Breast epithelium (tissue), 4 donors: ENCODE measurements at regions not wholly inside any gene's neighbourhood (a gene's known extent, or its start where the extent isn't known, plus 50 kb on each side); places are given as distances from the start of the nearest gene placed in this dataset.
"Not testable (repeated sequence)": the region's sequence is repeated elsewhere in the genome, so short reads cannot be mapped to it uniquely, and the experiment has no call there.

Source experiments
- DNase-seq, 2 donors: peaks; one replicate each; pipeline ENCODE4 v3.0.0-alpha.2; 2019; ENCODE audit warnings: low spot score in 2 of 2
- H3K27ac ChIP-seq, 2 donors: fragments of 200-600 bp; sonication (generic) in 1 of 2; one replicate each; pipeline ENCODE4 v1.5.1; 2016 to 2019; ENCODE audit warnings: mild to moderate bottlenecking in 1 of 2
- H3K27me3 ChIP-seq, 2 donors: fragments of 200-600 bp; sonication (generic) in 1 of 2; one replicate each; pipeline versions ENCODE4 v1.5.1 to v1.6.0; 2017 to 2019; ENCODE audit warnings: control low read depth in 1 of 2, mild to moderate bottlenecking in 1 of 2
- H3K36me3 ChIP-seq: fragments of 200-600 bp; one replicate; pipeline ENCODE4 v1.5.1; 2019
- H3K4me1 ChIP-seq, 2 donors: fragments of 200-600 bp; sonication (generic); one replicate each; pipeline ENCODE4 v1.5.1; 2016 to 2019; ENCODE audit warnings: control low read depth in 1 of 2
- H3K4me3 ChIP-seq, 3 donors: fragments of 200-600 bp; sonication (generic); 1 replicate in 2 of 3; 2 replicates in 1 of 3; pipeline ENCODE4 v1.5.1; 2016 to 2019; ENCODE audit warnings: mild to moderate bottlenecking in 3 of 3, moderate library complexity in 2 of 3
- H3K9me3 ChIP-seq, 2 donors: fragments of 200-600 bp; sonication (generic) in 1 of 2; one replicate each; pipeline ENCODE4 v1.5.1; 2016 to 2019; ENCODE audit warnings: control low read depth in 1 of 2
- CTCF ChIP-seq, 3 donors: fragments of 450-650 bp; IDR thresholded peaks; one replicate each; pipeline ENCODE4 v1.5.1; 2016 to 2017; ENCODE audit warnings: antibody characterized with exemption in 3 of 3, mild to moderate bottlenecking in 3 of 3, moderate library complexity in 3 of 3
- POLR2A ChIP-seq: fragments of 450-650 bp; IDR thresholded peaks from one replicate; pipeline ENCODE4 v1.6.1; 2016; ENCODE audit warnings: antibody characterized with exemption, mild to moderate bottlenecking, moderate library complexity
- POLR2AphosphoS5 ChIP-seq, 3 donors: sonication (generic); formaldehyde crosslinking; IDR thresholded peaks; one replicate each; pipeline ENCODE4 v1.6.1; 2017; ENCODE audit warnings: antibody characterized with exemption in 3 of 3
- intact Hi-C: fragments of 100-400 bp; cut with DNase I; formaldehyde crosslinking; loops from one replicate; pipeline ENCODE4 v1.15.1; 2023; ENCODE audit warnings: low total_unique reads

GRCh38 chr17:5919089-5919488, 151.1 kb upstream of the WSCD1 start:
- Histone ChIP-seq H3K4me3 (no peak overlapping the region), H3K9me3 (no peaks in the 10 kb centered on the region), H3K27me3 (no peaks in the 10 kb centered on the region), H3K27ac (no peak overlapping the region), H3K4me1 (no peaks in the 10 kb centered on the region), H3K36me3 (no peaks in the 10 kb centered on the region)
- intact Hi-C loops = no loop called here
- no peak for DNase-seq
- TF ChIP-seq CTCF (IDR thresholded peaks at IDR 0.05) (no peak), POLR2AphosphoS5 (IDR thresholded peaks at IDR 0.05) (no peak), POLR2A (no peak)

- intact Hi-C loops = no loop called here
- no peak for TF ChIP-seq CTCF (IDR thresholded peaks at IDR 0.05)
- no peak for TF ChIP-seq POLR2AphosphoS5 (IDR thresholded peaks at IDR 0.05)
- no peak for TF ChIP-seq POLR2A
- Histone ChIP-seq H3K27ac (no peak overlapping the region), H3K27me3 (peaks cover 0 to 5% of the 10 kb centered on the region in 2 donors), H3K4me1 (no peaks in the 10 kb centered on the region), H3K9me3 (no peaks in the 10 kb centered on the region), H3K4me3 (no peak overlapping the region), H3K36me3 (no peaks in the 10 kb centered on the region)
- DNase-seq = no peak
These were observed 148.5 kb upstream of the WSCD1 start for GRCh38 chr17:5921512-5922282.

- Histone ChIP-seq H3K27me3 (peaks cover 0 to 5% of the 10 kb centered on the region in 2 donors), H3K36me3 (no peaks in the 10 kb centered on the region), H3K4me1 (no peaks in the 10 kb centered on the region), H3K27ac (no peak overlapping the region), H3K9me3 (no peaks in the 10 kb centered on the region), H3K4me3 (no peak overlapping the region)
- no peak for DNase-seq
- TF ChIP-seq POLR2A (no peak), POLR2AphosphoS5 (IDR thresholded peaks at IDR 0.05) (no peak), CTCF (IDR thresholded peaks at IDR 0.05) (no peak)
- intact Hi-C loops = no loop called here
These were observed 147.7 kb upstream of the WSCD1 start for GRCh38 chr17:5922476-5922875.

GRCh38 chr17:5929721-5930120, 140.5 kb upstream of the WSCD1 start:
- no peaks in the 10 kb centered on the region for H3K4me1 ChIP-seq
- no peaks in the 10 kb centered on the region for H3K36me3 ChIP-seq
- H3K4me3 ChIP-seq = no peak overlapping the region
- H3K9me3 ChIP-seq = peaks cover 4 to 5% of the 10 kb centered on the region in 2 donors
- TF ChIP-seq POLR2A = no peak
- TF ChIP-seq CTCF (IDR thresholded peaks at IDR 0.05) = no peak
- intact Hi-C loops = no loop called here
- no peak for DNase-seq
- H3K27ac ChIP-seq = no peak overlapping the region
- H3K27me3 ChIP-seq = peaks cover 0 to 5% of the 10 kb centered on the region in 2 donors

- H3K4me3 ChIP-seq, H3K27ac ChIP-seq, DNase-seq, intact Hi-C loops, H3K9me3 ChIP-seq, H3K27me3 ChIP-seq, H3K36me3 ChIP-seq, H3K4me1 ChIP-seq: not testable (repeated sequence)
These were observed 139.6 kb upstream of the WSCD1 start for GRCh38 chr17:5930555-5930954.
